Sigmoid colon (tissue), 6 donors: ENCODE measurements at regions not wholly inside any gene's neighbourhood (a gene's known extent, or its start where the extent isn't known, plus 50 kb on each side); places are given as distances from the start of the nearest gene placed in this dataset.
"Not testable (repeated sequence)": the region's sequence is repeated elsewhere in the genome, so short reads cannot be mapped to it uniquely, and the experiment has no call there.

Experiments
- DNase-seq: peaks from one replicate; pipeline ENCODE4 v3.0.0-alpha.2; 2019
- H3K27ac ChIP-seq, 4 donors: fragments of 200-600 bp; sonication (generic); one replicate each; pipeline ENCODE4 v1.5.1; 2016 to 2019; ENCODE audit warnings: mild to moderate bottlenecking in 1 of 4
- H3K27me3 ChIP-seq, 3 donors: fragments of 200-600 bp; sonication (generic); one replicate each; pipeline ENCODE4 v1.5.1; 2019; ENCODE audit warnings: mild to moderate bottlenecking in 1 of 3
- H3K36me3 ChIP-seq, 4 donors: fragments of 200-600 bp; sonication (generic); one replicate each; pipeline ENCODE4 v1.5.1; 2016 to 2019
- H3K4me1 ChIP-seq, 4 donors: fragments of 200-600 bp; sonication (generic); one replicate each; pipeline ENCODE4 v1.5.1; 2017 to 2019
- H3K4me3 ChIP-seq, 4 donors: fragments of 200-600 bp; sonication (generic); one replicate each; pipeline ENCODE4 v1.5.1; 2017 to 2019; ENCODE audit warnings: mild to moderate bottlenecking in 2 of 4, moderate library complexity in 1 of 4
- H3K9me3 ChIP-seq, 4 donors: fragments of 200-600 bp in 3 of 4; sonication (generic) in 3 of 4; one replicate each; pipeline versions ENCODE4 v1.5.1 to v1.6.1; 2013 to 2019
- EP300 ChIP-seq, 4 donors: sonication (generic); formaldehyde crosslinking; IDR thresholded peaks; one replicate each; pipeline ENCODE4 v1.6.1; 2017; ENCODE audit warnings: antibody characterized with exemption in 4 of 4
- POLR2A ChIP-seq, 2 donors: fragments of 450-650 bp; IDR thresholded peaks; one replicate each; pipeline ENCODE4 v1.6.1; 2016; ENCODE audit warnings: antibody characterized with exemption in 2 of 2, mild to moderate bottlenecking in 2 of 2, moderate library complexity in 2 of 2
- POLR2AphosphoS5 ChIP-seq, 4 donors: sonication (generic); formaldehyde crosslinking; IDR thresholded peaks; one replicate each; pipeline ENCODE4 v1.6.1; 2017; ENCODE audit warnings: antibody characterized with exemption in 4 of 4
- WGBS, 2 donors: extraction: QIAGEN DNeasy Blood & Tissue Kit; methylation state at CpG; one replicate each; pipeline ENCODE4 v1.1.7; 2013; 5-methylcytosine and 5-hydroxymethylcytosine counted together
- intact Hi-C: fragments of 100-400 bp; cut with DNase I; formaldehyde crosslinking; loops from one replicate; pipeline ENCODE4 v1.15.1; 2023
- TF ChIP-seq, protein P1 (sequence below), 4 experiments: fragments of 450-650 bp in 3 of 4; fragments of 200-600 bp in 1 of 4; IDR thresholded peaks; one replicate each; pipeline ENCODE4 v1.5.1; 2016 to 2019; ENCODE audit warnings: antibody characterized with exemption in 4 of 4, mild to moderate bottlenecking in 3 of 4, moderate library complexity in 2 of 4
- donor health status: healthy with polysubstance abuse.
- donor health status: healthy.

DNA sequence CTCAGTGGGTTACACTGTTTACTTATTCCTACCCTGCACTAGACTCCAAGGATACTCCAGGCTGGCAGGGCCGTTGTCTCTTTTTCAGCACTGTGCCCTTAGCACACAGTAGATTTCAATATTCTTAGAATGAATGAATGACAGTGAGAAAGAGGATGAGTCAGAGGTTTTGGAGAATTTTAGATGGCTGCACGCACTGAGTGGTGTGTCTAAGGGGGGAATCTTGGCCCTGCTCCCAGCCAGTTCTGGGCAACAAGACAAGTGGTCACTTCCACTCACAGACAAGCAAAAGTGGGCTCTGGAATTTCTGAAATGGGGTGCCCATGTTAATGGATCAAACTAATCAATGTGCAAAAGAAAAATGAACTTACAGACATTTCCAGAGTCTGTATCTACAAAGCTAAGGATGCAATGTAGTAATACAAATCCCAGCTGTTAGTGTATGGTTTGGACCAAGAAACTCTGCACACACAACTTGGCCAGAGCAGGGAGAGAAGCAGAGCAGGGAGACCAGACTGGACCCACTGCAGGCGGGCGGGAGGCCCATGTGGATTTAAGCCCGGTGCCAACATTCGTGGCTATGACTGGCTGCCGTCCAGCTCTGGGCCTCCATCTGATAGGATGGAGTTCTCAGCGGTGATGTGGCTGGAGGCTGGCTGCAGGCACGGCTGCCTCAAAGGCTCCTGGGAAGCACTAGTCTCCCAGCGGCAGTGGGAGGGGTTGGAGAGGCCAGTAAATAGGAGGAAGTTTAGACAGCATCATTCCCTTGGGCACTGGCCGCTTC, 95.6 kb upstream of the CDYL2 start:
- intact Hi-C loops = no loop called here
- Histone ChIP-seq H3K27me3 (no peaks in the 10 kb centered on the region), H3K27ac (peak overlapping the region in 2 of 4 donors; percentile 38 to 40), H3K4me3 (no peak overlapping the region), H3K4me1 (peaks cover 0 to 4% (median 0%) of the 10 kb centered on the region in 4 donors), H3K9me3 (no peaks in the 10 kb centered on the region), H3K36me3 (no peaks in the 10 kb centered on the region)
- TF ChIP-seq, protein P1, sequence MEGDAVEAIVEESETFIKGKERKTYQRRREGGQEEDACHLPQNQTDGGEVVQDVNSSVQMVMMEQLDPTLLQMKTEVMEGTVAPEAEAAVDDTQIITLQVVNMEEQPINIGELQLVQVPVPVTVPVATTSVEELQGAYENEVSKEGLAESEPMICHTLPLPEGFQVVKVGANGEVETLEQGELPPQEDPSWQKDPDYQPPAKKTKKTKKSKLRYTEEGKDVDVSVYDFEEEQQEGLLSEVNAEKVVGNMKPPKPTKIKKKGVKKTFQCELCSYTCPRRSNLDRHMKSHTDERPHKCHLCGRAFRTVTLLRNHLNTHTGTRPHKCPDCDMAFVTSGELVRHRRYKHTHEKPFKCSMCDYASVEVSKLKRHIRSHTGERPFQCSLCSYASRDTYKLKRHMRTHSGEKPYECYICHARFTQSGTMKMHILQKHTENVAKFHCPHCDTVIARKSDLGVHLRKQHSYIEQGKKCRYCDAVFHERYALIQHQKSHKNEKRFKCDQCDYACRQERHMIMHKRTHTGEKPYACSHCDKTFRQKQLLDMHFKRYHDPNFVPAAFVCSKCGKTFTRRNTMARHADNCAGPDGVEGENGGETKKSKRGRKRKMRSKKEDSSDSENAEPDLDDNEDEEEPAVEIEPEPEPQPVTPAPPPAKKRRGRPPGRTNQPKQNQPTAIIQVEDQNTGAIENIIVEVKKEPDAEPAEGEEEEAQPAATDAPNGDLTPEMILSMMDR (IDR thresholded peaks at IDR 0.05) = no peak
- TF ChIP-seq POLR2A (IDR thresholded peaks at IDR 0.05) (no peak), EP300 (IDR thresholded peaks at IDR 0.05) (no peak), POLR2AphosphoS5 (IDR thresholded peaks at IDR 0.05) (peak in 1 of 4 donors; percentile 34)
- DNase-seq = peak; percentile 84
- 22 to 57% methylated on average over 11 of the region's 11 CpGs for WGBS, 2 donors

DNA sequence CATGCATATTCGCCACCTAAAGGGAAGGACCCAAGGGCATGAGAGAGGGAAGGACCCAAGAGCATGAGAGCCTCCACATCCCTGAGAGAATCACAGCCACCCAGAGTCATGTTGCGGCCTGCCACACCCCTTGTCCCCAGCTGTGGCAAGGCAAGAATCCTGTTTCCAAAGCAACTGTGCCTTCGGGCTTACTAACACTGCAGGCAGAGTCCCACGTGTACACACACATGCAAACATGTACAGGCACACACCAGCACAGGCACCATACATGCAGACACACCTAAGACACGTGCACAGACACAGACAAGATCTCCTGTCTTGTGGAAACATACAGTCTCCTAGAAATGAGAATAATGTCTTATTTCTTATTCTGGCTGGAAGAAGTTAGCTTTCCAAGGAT, 92.4 kb upstream of the CDYL2 start:
- WGBS, 2 donors = 61 to 83% methylated on average over 5 of the region's 5 CpGs
- Histone ChIP-seq H3K4me1 (peaks cover 0 to 4% (median 0%) of the 10 kb centered on the region in 4 donors), H3K9me3 (no peaks in the 10 kb centered on the region), H3K27me3 (no peaks in the 10 kb centered on the region), H3K4me3 (no peak overlapping the region), H3K36me3 (no peaks in the 10 kb centered on the region), H3K27ac (no peak overlapping the region)
- intact Hi-C loops = no loop called here
- no peak for DNase-seq
- TF ChIP-seq, protein P1 (IDR thresholded peaks at IDR 0.05) = no peak
- TF ChIP-seq POLR2A (IDR thresholded peaks at IDR 0.05) (no peak), POLR2AphosphoS5 (IDR thresholded peaks at IDR 0.05) (no peak), EP300 (IDR thresholded peaks at IDR 0.05) (no peak)

DNA sequence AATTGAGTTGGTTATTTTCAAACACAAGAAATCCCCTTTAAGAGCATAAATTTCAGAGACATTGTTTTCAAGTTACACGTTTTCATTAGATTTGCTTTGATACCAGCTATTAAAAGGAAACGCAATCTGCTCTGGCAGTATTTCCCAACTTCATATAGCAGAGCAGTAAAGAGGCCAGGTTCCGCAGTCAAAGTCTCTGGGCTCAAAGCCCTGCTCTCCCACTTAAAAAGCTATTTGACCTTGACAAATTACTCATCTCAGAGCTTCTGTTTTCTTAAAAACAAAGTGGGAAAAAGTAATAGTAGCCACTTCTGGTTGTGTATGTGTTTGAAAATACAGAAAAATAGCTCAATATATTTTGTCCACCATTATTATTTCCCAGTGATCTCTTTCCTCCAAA, 89.7 kb upstream of the CDYL2 start:
- DNase-seq = no peak
- H3K4me1 ChIP-seq = no peaks in the 10 kb centered on the region

DNA sequence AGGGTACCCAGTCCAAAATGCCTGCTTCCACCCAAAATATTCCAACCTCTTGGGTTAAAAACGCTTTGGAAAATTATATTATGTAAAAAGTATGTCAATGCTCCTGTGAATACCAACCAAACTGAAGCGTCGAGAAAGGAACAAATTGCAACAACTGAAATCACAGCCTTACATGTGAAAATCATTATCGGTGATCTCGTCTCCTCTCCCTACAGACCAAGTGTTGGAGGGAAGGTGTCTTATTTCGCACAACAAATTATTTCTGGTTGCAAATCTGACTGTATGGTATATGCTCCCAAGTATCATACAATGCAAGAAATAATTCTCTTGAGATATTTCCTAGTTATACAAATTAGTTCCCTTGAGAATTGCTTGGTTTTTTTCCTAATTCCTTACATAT, 89.3 kb upstream of the CDYL2 start:
- 84 to 85% methylated on average over 6 of the region's 6 CpGs for WGBS, 2 donors
- Histone ChIP-seq H3K4me1 (no peaks in the 10 kb centered on the region), H3K27ac (no peak overlapping the region), H3K9me3 (no peaks in the 10 kb centered on the region), H3K36me3 (no peaks in the 10 kb centered on the region), H3K4me3 (no peak overlapping the region), H3K27me3 (no peaks in the 10 kb centered on the region)
- no peak for TF ChIP-seq POLR2AphosphoS5 (IDR thresholded peaks at IDR 0.05)
- TF ChIP-seq EP300 (IDR thresholded peaks at IDR 0.05) = no peak
- TF ChIP-seq POLR2A (IDR thresholded peaks at IDR 0.05) = no peak
- DNase-seq = no peak
- intact Hi-C loops = no loop called here

More for the DNA sequence above, 89.7 kb upstream of the CDYL2 start:
- TF ChIP-seq, protein P1 (IDR thresholded peaks at IDR 0.05) = no peak
- TF ChIP-seq EP300 (IDR thresholded peaks at IDR 0.05) (no peak), POLR2A (IDR thresholded peaks at IDR 0.05) (no peak), POLR2AphosphoS5 (IDR thresholded peaks at IDR 0.05) (no peak)
- 80 to 84% methylated on average over 3 of the region's 3 CpGs for WGBS, 2 donors
- Histone ChIP-seq H3K4me3 (no peak overlapping the region), H3K36me3 (no peaks in the 10 kb centered on the region), H3K9me3 (no peaks in the 10 kb centered on the region), H3K27me3 (no peaks in the 10 kb centered on the region), H3K27ac (no peak overlapping the region)
- intact Hi-C loops = no loop called here

DNA sequence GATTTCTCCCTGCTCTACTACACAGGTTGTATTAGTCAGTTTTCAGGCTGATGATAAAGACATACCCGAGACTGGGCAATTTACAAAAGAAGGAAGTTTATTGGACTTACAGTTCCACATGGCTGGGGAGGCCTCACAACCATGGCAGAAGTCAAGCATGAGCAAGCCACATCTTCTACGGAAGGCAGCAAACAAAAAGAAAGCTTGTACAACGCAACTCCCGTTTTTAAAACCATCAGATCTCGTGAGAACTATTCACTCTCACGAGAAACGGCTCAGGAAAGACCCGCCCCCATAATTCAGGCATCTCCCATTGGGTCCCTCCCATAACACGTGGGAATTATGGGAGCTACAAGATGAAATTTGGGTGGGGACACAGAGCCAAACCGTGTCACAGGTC, 88.0 kb upstream of the CDYL2 start:
- H3K9me3 ChIP-seq, H3K4me3 ChIP-seq, intact Hi-C loops, DNase-seq, H3K27ac ChIP-seq, H3K4me1 ChIP-seq, H3K36me3 ChIP-seq, H3K27me3 ChIP-seq: not testable (repeated sequence)
- 87 to 88% methylated on average over 10 of the region's 10 CpGs for WGBS, 2 donors
